Glutamatergic neuron (in vitro differentiated cells): ENCODE measurements at regions not wholly inside any gene's neighbourhood (a gene's known extent, or its start where the extent isn't known, plus 50 kb on each side); places are given as distances from the start of the nearest gene placed in this dataset.

ENCODE experiments used
- DNase-seq: peaks from one replicate; pipeline ENCODE4 v3.0.0; 2022
- H3K27ac Mint-ChIP-seq: one replicate; pipeline ENCODE4 v1.8.0; 2020; ENCODE audit warnings: mild to moderate bottlenecking, mixed read lengths, inconsistent platforms; ENCODE audit not compliant: unreplicated experiment
- H3K27me3 Mint-ChIP-seq: one replicate; pipeline ENCODE4 v1.8.0; 2020; ENCODE audit warnings: mild to moderate bottlenecking, moderate library complexity, mixed read lengths, inconsistent platforms; ENCODE audit not compliant: unreplicated experiment
- H3K36me3 Mint-ChIP-seq: one replicate; pipeline ENCODE4 v1.8.0; 2020; ENCODE audit warnings: mild to moderate bottlenecking, mixed read lengths, inconsistent platforms; ENCODE audit not compliant: unreplicated experiment
- H3K4me1 Mint-ChIP-seq: one replicate; pipeline ENCODE4 v1.8.0; 2020; ENCODE audit warnings: mild to moderate bottlenecking, low read depth, mixed read lengths, inconsistent platforms; ENCODE audit not compliant: unreplicated experiment
- H3K4me3 Mint-ChIP-seq: one replicate; pipeline ENCODE4 v1.8.0; 2020; ENCODE audit warnings: mild to moderate bottlenecking, mixed read lengths, inconsistent platforms; ENCODE audit not compliant: unreplicated experiment
- H3K9me3 Mint-ChIP-seq: one replicate; pipeline ENCODE4 v1.8.0; 2020; ENCODE audit warnings: mild to moderate bottlenecking, moderate library complexity, mixed read lengths, inconsistent platforms; ENCODE audit not compliant: unreplicated experiment
- CTCF ChIP-seq: fragments of 200-600 bp; sonication (generic); IDR thresholded peaks from one replicate; pipeline ENCODE4 v1.5.0; 2021; ENCODE audit not compliant: partially characterized antibody, unreplicated experiment

GRCh38 chr21:31413698-31414097 is 69.6 kb upstream of the TIAM1 start:
- peaks cover 5% of the 10 kb centered on the region for H3K9me3 Mint-ChIP-seq
- no peaks in the 10 kb centered on the region for H3K27me3 Mint-ChIP-seq
- peaks cover 6% of the 10 kb centered on the region for H3K4me1 Mint-ChIP-seq
- no peaks in the 10 kb centered on the region for H3K36me3 Mint-ChIP-seq
- H3K4me3 Mint-ChIP-seq = no peak overlapping the region
- DNase-seq = no peak
- no peak overlapping the region for H3K27ac Mint-ChIP-seq
- no peak for TF ChIP-seq CTCF

GRCh38 chr21:31410499-31411131 is 66.6 kb upstream of the TIAM1 start:
- no peak for DNase-seq
- H3K27me3 Mint-ChIP-seq = no peaks in the 10 kb centered on the region
- TF ChIP-seq CTCF = no peak

GRCh38 chr21:31409831-31410487 is 65.9 kb upstream of the TIAM1 start:
- Mint-ChIP-seq H3K4me3 (no peak overlapping the region), H3K4me1 (peaks cover 5% of the 10 kb centered on the region), H3K27me3 (no peaks in the 10 kb centered on the region), H3K36me3 (no peaks in the 10 kb centered on the region), H3K27ac (no peak overlapping the region), H3K9me3 (peaks cover 2% of the 10 kb centered on the region)
- DNase-seq = no peak
- no peak for TF ChIP-seq CTCF

More at GRCh38 chr21:31410499-31411131, 66.6 kb upstream of the TIAM1 start:
- Mint-ChIP-seq H3K36me3 (no peaks in the 10 kb centered on the region), H3K9me3 (peaks cover 2% of the 10 kb centered on the region), H3K27ac (no peak overlapping the region), H3K4me3 (no peak overlapping the region), H3K4me1 (peaks cover 2% of the 10 kb centered on the region)

GRCh38 chr21:31408301-31409088 is 64.4 kb upstream of the TIAM1 start:
- Mint-ChIP-seq H3K4me3 (no peak overlapping the region), H3K27me3 (no peaks in the 10 kb centered on the region), H3K27ac (no peak overlapping the region), H3K4me1 (peaks cover 2% of the 10 kb centered on the region), H3K9me3 (peaks cover 2% of the 10 kb centered on the region), H3K36me3 (no peaks in the 10 kb centered on the region)
- DNase-seq = no peak
- TF ChIP-seq CTCF = no peak
